ENCODE measurements at regions not wholly inside any gene's neighbourhood (a gene's known extent, or its start where the extent isn't known, plus 50 kb on each side); places are given as distances from the start of the nearest gene placed in this dataset.

DNA sequence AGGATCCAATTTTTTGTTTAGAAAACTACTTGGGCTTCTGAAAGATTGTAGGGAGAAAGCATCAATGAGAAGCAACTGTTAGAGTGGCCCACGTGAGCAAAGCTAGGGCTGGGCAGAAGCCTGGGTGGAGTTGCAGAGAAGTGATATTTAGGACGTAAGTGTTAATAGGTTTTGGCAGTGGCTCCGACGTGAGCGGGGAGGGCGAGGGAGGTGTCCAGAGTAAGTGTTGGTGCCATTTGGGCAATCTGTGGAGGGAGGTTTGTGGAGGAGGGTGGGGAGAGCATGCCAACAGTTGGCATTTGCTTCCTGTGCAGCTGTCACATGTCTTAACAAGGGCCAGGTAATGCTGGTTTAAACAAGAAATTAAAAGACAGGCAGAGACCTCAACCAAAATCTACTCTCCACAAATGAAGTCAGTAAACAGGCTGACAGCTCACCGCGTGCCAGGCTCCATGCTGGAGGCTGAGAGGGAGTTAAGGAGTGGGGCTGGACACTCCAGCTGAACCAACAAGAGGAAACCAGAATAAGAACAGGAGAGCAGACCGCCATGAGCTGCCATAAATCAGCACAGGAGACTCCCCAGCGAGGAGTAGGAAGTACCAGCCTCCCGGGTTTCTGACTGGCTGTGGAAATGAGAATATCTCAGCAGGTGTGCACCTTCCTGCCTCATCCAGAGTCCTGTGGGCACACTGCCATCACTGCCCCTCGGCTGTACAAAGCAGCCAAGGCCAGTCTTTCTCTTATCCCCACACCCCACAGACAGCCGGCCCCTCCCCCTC lies 232.6 kb downstream of the ABHD5 start:
- no peak for TF ChIP-seq EZH2phosphoT487 (IDR thresholded peaks at IDR 0.05; ENCODE audit: insufficient read depth, low read depth)
- TF ChIP-seq EZH2 (IDR thresholded peaks at IDR 0.05; ENCODE audit: insufficient read depth, poor library complexity, severe bottlenecking), result no peak

Data from GM23248 (cell line).